Kidney capillary endothelial cell (primary cell): ENCODE measurements at regions not wholly inside any gene's neighbourhood (a gene's known extent, or its start where the extent isn't known, plus 50 kb on each side); places are given as distances from the start of the nearest gene placed in this dataset.

ENCODE experiments used
- DNase-seq: peaks from one replicate; pipeline ENCODE4 v3.0.0-alpha.2; 2018; ENCODE audit warnings: low spot score

DNA sequence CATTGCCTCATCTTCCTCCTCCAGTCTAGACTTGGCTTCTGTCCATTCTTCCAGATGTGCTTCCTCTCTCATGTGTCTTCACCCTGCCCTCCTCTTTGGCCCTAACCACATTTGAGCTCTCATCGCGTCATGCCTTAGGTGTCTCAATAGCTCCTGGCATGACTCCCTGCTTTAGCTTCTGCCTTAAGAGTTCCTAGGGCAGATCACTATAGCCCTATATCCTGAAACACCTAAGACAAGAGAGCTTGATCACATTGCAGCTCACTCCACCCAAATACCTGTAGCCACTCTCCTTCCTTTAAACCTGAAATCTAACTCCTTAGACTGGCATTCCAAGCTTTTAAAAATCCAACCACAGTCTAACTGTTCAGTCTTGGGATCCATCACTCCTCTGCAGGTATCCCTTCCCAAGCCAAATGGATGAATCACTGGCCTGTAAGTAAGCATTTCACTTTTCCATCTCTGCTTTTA lies 69.0 kb upstream of the STXBP5 start:
- DNase-seq = no peak

DNA sequence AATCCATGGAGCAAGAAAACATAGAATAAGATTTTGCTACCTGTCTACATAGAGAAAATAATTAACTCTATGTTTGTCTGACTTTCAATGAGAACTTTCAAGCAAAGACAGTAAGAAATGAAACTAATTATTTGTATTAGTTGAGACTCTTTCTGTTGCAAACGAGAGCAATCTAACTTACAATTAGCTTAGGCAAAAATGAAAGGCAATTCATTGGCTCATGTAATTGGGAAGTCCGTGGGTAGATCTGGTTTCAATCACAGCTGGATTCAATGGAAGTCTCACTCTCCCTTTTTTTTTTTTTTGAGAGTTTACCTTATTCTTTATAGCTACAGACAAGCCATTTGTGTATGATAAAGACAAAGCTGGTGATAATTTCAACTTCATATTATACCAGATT lies 68.2 kb upstream of the STXBP5 start:
- DNase-seq = no peak

- no peak for DNase-seq
These were observed 66.2 kb upstream of the STXBP5 start for GRCh38 chr6:147137986-147138385.

DNA sequence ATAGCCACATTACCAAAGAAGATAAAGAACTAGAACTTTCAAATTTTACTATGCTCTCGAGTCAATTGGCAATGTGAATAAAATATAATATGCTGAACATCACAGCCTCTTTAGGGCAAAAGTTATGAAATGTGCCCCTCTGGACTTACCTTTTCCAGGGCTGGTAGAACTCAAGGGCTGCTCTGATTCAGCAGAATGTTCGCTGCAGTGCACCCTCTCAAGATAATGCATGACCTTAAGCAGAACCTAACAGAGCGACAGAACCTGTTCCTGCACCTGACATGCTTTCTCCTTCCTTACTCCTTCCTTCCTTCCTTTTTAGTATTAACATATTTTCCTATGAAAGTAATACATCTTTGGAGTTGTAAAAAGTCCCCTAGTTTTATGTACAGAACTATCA lies 65.4 kb upstream of the STXBP5 start:
- no peak for DNase-seq

DNA sequence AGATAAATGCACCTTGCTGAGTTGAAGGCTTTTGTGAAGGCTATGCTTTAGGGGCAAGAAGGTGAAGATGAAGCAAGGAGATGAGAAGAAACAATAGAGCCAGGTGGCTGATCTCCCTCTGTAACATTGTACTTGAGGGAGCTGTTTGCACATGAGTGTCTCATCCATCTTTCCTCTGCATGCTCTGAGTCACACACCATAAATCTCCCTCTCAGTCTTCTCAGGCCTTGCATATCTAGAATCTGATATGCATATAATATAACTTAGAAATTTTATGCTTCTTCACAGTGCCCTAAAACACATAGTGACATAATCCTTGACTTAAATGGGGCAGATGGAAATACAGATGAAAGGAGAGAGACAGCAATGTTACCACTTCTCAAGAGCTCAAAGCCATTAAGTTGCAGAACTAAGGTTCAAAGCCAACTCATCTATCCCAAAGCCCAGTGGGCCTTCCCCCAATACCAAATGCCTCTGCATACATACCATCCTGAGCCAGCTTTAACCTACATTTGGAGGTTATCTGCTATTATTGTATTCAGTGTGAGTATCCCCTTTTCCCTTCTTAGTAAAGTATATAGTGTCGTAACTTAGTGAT lies 62.4 kb upstream of the STXBP5 start:
- DNase-seq = no peak

DNA sequence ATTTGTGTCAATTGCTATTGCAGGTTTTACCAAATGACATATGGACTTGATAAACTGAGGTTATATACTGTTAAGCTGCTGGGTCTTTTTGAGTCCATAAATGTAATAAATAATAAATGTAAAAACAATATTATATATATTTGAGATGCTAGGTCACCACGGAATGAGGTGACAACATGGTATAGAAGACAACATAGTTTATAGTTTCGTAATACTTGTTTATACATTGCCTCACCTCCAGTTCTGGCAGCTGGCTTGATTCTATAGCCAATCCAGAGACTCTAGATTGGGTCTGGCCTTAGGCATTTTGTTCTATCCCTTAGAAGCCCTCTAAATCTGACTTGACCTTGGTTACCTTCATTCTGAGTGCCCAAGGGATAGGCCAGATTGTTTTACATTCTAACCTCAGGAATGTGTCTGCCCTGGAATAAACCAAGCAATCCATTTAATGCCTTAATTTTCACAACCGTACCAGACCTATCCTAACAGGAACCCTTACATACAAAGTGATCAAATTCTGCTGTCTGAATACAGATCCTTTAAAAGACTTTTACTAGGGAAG lies 61.5 kb upstream of the STXBP5 start:
- no peak for DNase-seq

DNA sequence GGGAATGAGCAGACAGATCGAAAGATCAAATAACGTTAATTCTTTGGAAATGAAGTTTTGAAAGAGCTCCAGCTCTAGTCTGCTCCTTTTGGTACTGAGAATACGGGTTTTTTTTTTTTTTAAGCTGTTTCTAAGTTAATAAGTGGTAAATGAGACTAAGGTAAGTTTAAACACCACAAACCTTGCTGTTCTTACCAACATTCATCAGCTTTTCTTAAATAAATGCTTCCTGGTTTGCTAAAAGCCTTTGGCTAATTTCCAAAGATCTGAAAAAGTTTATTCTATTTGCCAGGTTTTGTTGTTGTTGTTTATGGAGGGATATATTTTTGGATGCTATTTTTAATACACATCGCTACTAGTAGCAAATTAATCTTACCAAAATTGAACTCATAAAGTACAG lies 55.1 kb upstream of the STXBP5 start:
- DNase-seq = no peak

- no peak for DNase-seq
These were observed 54.4 kb upstream of the STXBP5 start for GRCh38 chr6:147149826-147150225.

DNA sequence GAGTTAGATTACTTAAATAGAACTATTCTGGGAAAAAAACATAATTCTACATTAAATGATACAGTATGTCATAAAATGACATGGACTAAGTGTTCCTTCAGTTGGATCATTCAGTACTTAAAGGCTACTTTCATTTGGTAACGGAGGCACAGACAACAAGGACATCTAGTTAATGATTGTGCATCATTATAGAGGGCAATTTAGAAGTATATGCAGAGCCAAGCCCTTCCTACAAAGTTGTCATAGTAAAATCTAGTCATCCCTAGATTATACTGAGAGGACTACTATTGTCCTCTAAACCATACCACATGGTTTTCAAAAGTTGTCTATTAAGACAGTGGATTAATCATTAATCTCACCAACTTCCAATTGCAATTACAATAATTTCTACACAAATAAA lies 53.9 kb upstream of the STXBP5 start:
- no peak for DNase-seq
